ENCODE measurements at regions not wholly inside any gene's neighbourhood (a gene's known extent, or its start where the extent isn't known, plus 50 kb on each side); places are given as distances from the start of the nearest gene placed in this dataset.

GRCh38 chr6:76803038-76803580 is 660.2 kb downstream of the HTR1B start:
- no peak overlapping the region for H3K27ac ChIP-seq
- TF ChIP-seq, protein P1, sequence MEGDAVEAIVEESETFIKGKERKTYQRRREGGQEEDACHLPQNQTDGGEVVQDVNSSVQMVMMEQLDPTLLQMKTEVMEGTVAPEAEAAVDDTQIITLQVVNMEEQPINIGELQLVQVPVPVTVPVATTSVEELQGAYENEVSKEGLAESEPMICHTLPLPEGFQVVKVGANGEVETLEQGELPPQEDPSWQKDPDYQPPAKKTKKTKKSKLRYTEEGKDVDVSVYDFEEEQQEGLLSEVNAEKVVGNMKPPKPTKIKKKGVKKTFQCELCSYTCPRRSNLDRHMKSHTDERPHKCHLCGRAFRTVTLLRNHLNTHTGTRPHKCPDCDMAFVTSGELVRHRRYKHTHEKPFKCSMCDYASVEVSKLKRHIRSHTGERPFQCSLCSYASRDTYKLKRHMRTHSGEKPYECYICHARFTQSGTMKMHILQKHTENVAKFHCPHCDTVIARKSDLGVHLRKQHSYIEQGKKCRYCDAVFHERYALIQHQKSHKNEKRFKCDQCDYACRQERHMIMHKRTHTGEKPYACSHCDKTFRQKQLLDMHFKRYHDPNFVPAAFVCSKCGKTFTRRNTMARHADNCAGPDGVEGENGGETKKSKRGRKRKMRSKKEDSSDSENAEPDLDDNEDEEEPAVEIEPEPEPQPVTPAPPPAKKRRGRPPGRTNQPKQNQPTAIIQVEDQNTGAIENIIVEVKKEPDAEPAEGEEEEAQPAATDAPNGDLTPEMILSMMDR (IDR thresholded peaks at IDR 0.05) = no peak

GRCh38 chr6:76792394-76792793 is 670.9 kb downstream of the HTR1B start:
- DNase-seq (ENCODE audit: low spot score) = no peak
- TF ChIP-seq, protein P1 (IDR thresholded peaks at IDR 0.05) = no peak
- no peak overlapping the region for H3K4me3 ChIP-seq
- H3K27ac ChIP-seq = no peak overlapping the region

More at GRCh38 chr6:76803038-76803580, 660.2 kb downstream of the HTR1B start:
- no peak for DNase-seq (ENCODE audit: low spot score)
- H3K4me3 ChIP-seq = no peak overlapping the region

GRCh38 chr6:76790881-76791280 is 672.4 kb downstream of the HTR1B start:
- Histone ChIP-seq H3K4me3 (no peak overlapping the region), H3K27ac (no peak overlapping the region)
- TF ChIP-seq, protein P1 (IDR thresholded peaks at IDR 0.05) = no peak
- no peak for DNase-seq (ENCODE audit: low spot score)

- TF ChIP-seq, protein P1 (IDR thresholded peaks at IDR 0.05) = no peak
- H3K27ac ChIP-seq = no peak overlapping the region
- no peak for DNase-seq (ENCODE audit: low spot score)
- no peak overlapping the region for H3K4me3 ChIP-seq
Observed at GRCh38 chr6:76790045-76790796, 673.1 kb downstream of the HTR1B start.

GRCh38 chr6:76789580-76789979 is 673.7 kb downstream of the HTR1B start:
- TF ChIP-seq, protein P1 (IDR thresholded peaks at IDR 0.05) = no peak
- Histone ChIP-seq H3K4me3 (no peak overlapping the region), H3K27ac (no peak overlapping the region)
- no peak for DNase-seq (ENCODE audit: low spot score)

DNA sequence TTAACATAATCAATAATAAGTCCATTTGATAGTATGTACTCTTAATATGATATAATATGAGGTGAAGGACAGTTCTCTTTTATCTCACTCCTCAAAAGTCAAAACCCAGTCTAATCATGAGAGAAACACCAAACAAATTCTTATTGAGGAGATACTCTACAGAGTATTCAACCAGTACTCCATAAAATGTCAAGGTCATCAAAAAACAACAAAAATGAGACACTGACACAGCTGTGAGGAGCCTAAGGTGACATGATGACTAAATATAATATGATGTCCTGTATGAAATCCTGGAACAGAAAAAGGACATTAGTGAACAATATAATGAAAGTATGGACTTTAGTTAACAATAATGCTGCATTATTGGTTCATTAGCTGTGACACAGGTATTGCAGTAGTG is 675.1 kb downstream of the HTR1B start:
- DNase-seq (ENCODE audit: low spot score) = no peak
- Histone ChIP-seq H3K4me3 (no peak overlapping the region), H3K27ac (no peak overlapping the region)
- TF ChIP-seq, protein P1 (IDR thresholded peaks at IDR 0.05) = no peak

DNA sequence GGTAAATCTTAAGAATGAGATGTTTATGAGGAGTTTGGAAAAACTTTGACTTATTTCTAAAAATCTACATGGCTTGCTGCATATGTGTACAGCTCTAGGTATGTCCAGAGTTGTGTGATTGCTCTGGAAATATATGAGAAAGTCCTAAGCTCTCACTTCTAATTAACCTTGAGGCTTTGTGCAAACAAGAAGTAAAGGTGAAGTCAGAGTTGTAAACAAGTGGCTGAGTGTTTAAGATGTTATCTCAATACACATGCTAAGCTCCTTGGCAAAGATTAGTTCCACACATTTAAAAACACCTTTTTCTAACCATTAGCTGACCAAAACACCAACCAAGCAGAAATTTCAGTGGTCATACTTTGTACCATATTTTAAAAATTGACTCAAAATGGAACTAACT is 684.2 kb downstream of the HTR1B start:
- H3K27ac ChIP-seq = no peak overlapping the region
- DNase-seq (ENCODE audit: low spot score) = no peak
- TF ChIP-seq, protein P1 (IDR thresholded peaks at IDR 0.05) = no peak
- no peak overlapping the region for H3K4me3 ChIP-seq
